NCI-H2107 treated with DMSO at 0.1 percent for 48 hours (cell line): ENCODE measurements at regions not wholly inside any gene's neighbourhood (a gene's known extent, or its start where the extent isn't known, plus 50 kb on each side); places are given as distances from the start of the nearest gene placed in this dataset.
A peak's percentile ranks its signal among the peaks of the same experiment; 100 is the strongest.

ENCODE experiments used
- DNase-seq: peaks from one replicate; lab custom pipeline; 2025; ENCODE audit not compliant: unreplicated experiment; lab: John Stamatoyannopoulos, UW

- no peak for DNase-seq
Measured at GRCh38 chr2:134770702-134771101, 51.9 kb upstream of the TMEM163 start.

GRCh38 chr2:134771313-134771801 lies 52.6 kb upstream of the TMEM163 start:
- no peak for DNase-seq

GRCh38 chr2:134772493-134773169 lies 53.8 kb upstream of the TMEM163 start:
- DNase-seq: peak; percentile 29

- DNase-seq: no peak
Measured at GRCh38 chr2:134773335-134773734, 54.5 kb upstream of the TMEM163 start.

- DNase-seq: no peak
Measured at GRCh38 chr2:134773759-134774742, 55.3 kb upstream of the TMEM163 start.

GRCh38 chr2:134774786-134775641 lies 56.2 kb upstream of the TMEM163 start:
- DNase-seq: peak; percentile 69

GRCh38 chr2:134776836-134777235 lies 58.0 kb upstream of the TMEM163 start:
- no peak for DNase-seq

- DNase-seq: no peak
Measured at GRCh38 chr2:134777593-134777992, 58.8 kb upstream of the TMEM163 start.

GRCh38 chr2:134778372-134778771 lies 59.6 kb upstream of the TMEM163 start:
- no peak for DNase-seq

GRCh38 chr2:134780972-134781371 lies 57.4 kb upstream of the ACMSD start:
- no peak for DNase-seq

- no peak for DNase-seq
Measured at GRCh38 chr2:134782107-134782506, 56.3 kb upstream of the ACMSD start.

GRCh38 chr2:134782792-134783191 lies 55.6 kb upstream of the ACMSD start:
- peak; percentile 31 for DNase-seq

- DNase-seq: no peak
Measured at GRCh38 chr2:134783912-134784311, 54.5 kb upstream of the ACMSD start.

- no peak for DNase-seq
Measured at GRCh38 chr2:134785659-134786430, 52.6 kb upstream of the ACMSD start.

- DNase-seq: no peak
Measured at GRCh38 chr2:134788417-134788816, 50.0 kb upstream of the ACMSD start.
